SK-N-SH treated with all-trans-retinoic acid at 6 μM for 48 hours (cell line): ENCODE measurements at regions not wholly inside any gene's neighbourhood (a gene's known extent, or its start where the extent isn't known, plus 50 kb on each side); places are given as distances from the start of the nearest gene placed in this dataset.

Source experiments
- ATAC-seq: fragments of 200-7000 bp; cut with Tn5 transposase; 3 replicates; pipeline ENCODE4 v1.9.1; 2020; ENCODE audit warnings: mild to moderate bottlenecking, moderate library complexity
- ARNTL ChIP-seq: fragments of 450-650 bp; formaldehyde crosslinking; IDR thresholded peaks from 2 replicates; pipeline ENCODE4 v1.5.0; 2020; ENCODE audit warnings: low read depth, mild to moderate bottlenecking, moderate library complexity, borderline replicate concordance
- BACH2 ChIP-seq: fragments of 250-450 bp; sonication (Bioruptor Pico); IDR thresholded peaks from 2 replicates; pipeline ENCODE4 v1.9.0; 2021; ENCODE audit warnings: mild to moderate bottlenecking, borderline replicate concordance
- CREB5 ChIP-seq: fragments of 250-450 bp; sonication (Bioruptor Pico); IDR thresholded peaks from 2 replicates; pipeline ENCODE4 v1.5.1; 2020; ENCODE audit warnings: low read depth, mild to moderate bottlenecking, moderate library complexity
- CSDC2 ChIP-seq: fragments of 250-450 bp; sonication (Bioruptor Pico); IDR thresholded peaks from 2 replicates; pipeline ENCODE4 v1.5.0; 2020; ENCODE audit warnings: mild to moderate bottlenecking, moderate library complexity
- ESRRG ChIP-seq: fragments of 250-450 bp; sonication (Bioruptor Pico); IDR thresholded peaks from 2 replicates; pipeline ENCODE4 v1.6.1; 2021; ENCODE audit warnings: mild to moderate bottlenecking
- GLIS3 ChIP-seq: fragments of 250-450 bp; sonication (Bioruptor Pico); IDR thresholded peaks from 2 replicates; pipeline ENCODE4 v1.5.0; 2020; ENCODE audit warnings: mild to moderate bottlenecking, moderate library complexity
- ISL1 ChIP-seq: fragments of 250-450 bp; sonication (Bioruptor Pico); IDR thresholded peaks from 2 replicates; pipeline ENCODE4 v2.1.2; 2022; ENCODE audit warnings: mild to moderate bottlenecking, moderate library complexity
- OSR1 ChIP-seq: fragments of 250-450 bp; sonication (Bioruptor Pico); IDR thresholded peaks from 2 replicates; pipeline ENCODE4 v1.8.0; 2022; ENCODE audit warnings: moderate library complexity, mild to moderate bottlenecking, inconsistent platforms
- PPARA ChIP-seq: fragments of 250-450 bp; sonication (Bioruptor Pico); IDR thresholded peaks from 2 replicates; pipeline ENCODE4 v1.5.0; 2020; ENCODE audit warnings: mild to moderate bottlenecking, borderline replicate concordance
- RARB ChIP-seq: fragments of 250-450 bp; sonication (Bioruptor Pico); IDR thresholded peaks from 2 replicates; pipeline ENCODE4 v1.8.0; 2021; ENCODE audit warnings: mild to moderate bottlenecking, moderate library complexity
- SNAI2 ChIP-seq: fragments of 250-450 bp; sonication (Bioruptor Pico); IDR thresholded peaks from 2 replicates; pipeline ENCODE4 v1.5.0; 2020; ENCODE audit warnings: mild to moderate bottlenecking, moderate library complexity
- TCF4 ChIP-seq: fragments of 250-450 bp; sonication (Bioruptor Pico); IDR thresholded peaks from 2 replicates; pipeline ENCODE4 v1.8.0; 2021; ENCODE audit warnings: mild to moderate bottlenecking, moderate library complexity, borderline replicate concordance
- TOX ChIP-seq: fragments of 250-450 bp; sonication (Bioruptor Pico); IDR thresholded peaks from 2 replicates; pipeline ENCODE4 v1.8.0; 2021; ENCODE audit warnings: mild to moderate bottlenecking, moderate library complexity, borderline replicate concordance
- ZC3H10 ChIP-seq: fragments of 250-450 bp; sonication (Bioruptor Pico); IDR thresholded peaks from 2 replicates; pipeline ENCODE4 v1.5.1; 2021; ENCODE audit warnings: mild to moderate bottlenecking, moderate library complexity
- ZFP3 ChIP-seq: fragments of 250-450 bp; sonication (Bioruptor Pico); IDR thresholded peaks from 2 replicates; pipeline ENCODE4 v1.5.0; 2020; ENCODE audit warnings: mild to moderate bottlenecking, moderate library complexity
- ZFP30 ChIP-seq: fragments of 450-650 bp; formaldehyde crosslinking; IDR thresholded peaks from 2 replicates; pipeline ENCODE4 v1.5.0; 2022; ENCODE audit warnings: mild to moderate bottlenecking, moderate library complexity
- ZNF70 ChIP-seq: fragments of 450-650 bp; formaldehyde crosslinking; IDR thresholded peaks from 2 replicates; pipeline ENCODE4 v1.5.0; 2020; ENCODE audit warnings: mild to moderate bottlenecking, moderate library complexity
- ZNF8 ChIP-seq: fragments of 450-650 bp; formaldehyde crosslinking; IDR thresholded peaks from 2 replicates; pipeline ENCODE4 v1.5.0; 2020; ENCODE audit warnings: mild to moderate bottlenecking, moderate library complexity
- TF ChIP-seq, protein P1 (sequence below): fragments of 250-450 bp; sonication (Bioruptor Pico); IDR thresholded peaks from 2 replicates; pipeline ENCODE4 v1.8.0; 2021; ENCODE audit warnings: low read depth, mild to moderate bottlenecking, moderate library complexity, borderline replicate concordance
- TF ChIP-seq, protein P2 (sequence below): fragments of 250-450 bp; sonication (Bioruptor Pico); IDR thresholded peaks from 2 replicates; pipeline ENCODE4 v1.5.1; 2021; ENCODE audit warnings: mild to moderate bottlenecking, moderate library complexity
- TF ChIP-seq, protein P3 (sequence below): fragments of 250-450 bp; sonication (Bioruptor Pico); IDR thresholded peaks from 2 replicates; pipeline ENCODE4 v1.8.0; 2020; ENCODE audit warnings: mild to moderate bottlenecking, moderate library complexity, borderline replicate concordance
- TF ChIP-seq, protein P4 (sequence below): fragments of 250-450 bp; sonication (Bioruptor Pico); IDR thresholded peaks from 2 replicates; pipeline ENCODE4 v1.5.0; 2020; ENCODE audit warnings: mild to moderate bottlenecking, moderate library complexity

GRCh38 chr3:124557-125179, 71.9 kb upstream of the CHL1 start:
- no peak for ATAC-seq
- TF ChIP-seq ARNTL (CRISPR knock-in tag) (no peak), GLIS3 (CRISPR knock-in tag) (no peak), ESRRG (no peak), TOX (CRISPR knock-in tag) (no peak), SNAI2 (CRISPR knock-in tag) (no peak), ISL1 (CRISPR knock-in tag) (no peak), BACH2 (CRISPR knock-in tag) (no peak), ZFP30 (CRISPR knock-in tag) (no peak), PPARA (CRISPR knock-in tag) (no peak), ZNF70 (CRISPR knock-in tag) (no peak), ZNF8 (no peak), ZFP3 (CRISPR knock-in tag) (no peak), ZC3H10 (CRISPR knock-in tag) (no peak), CSDC2 (CRISPR knock-in tag) (no peak), OSR1 (CRISPR knock-in tag) (no peak), RARB (CRISPR knock-in tag) (no peak)
- TF ChIP-seq, protein P1, sequence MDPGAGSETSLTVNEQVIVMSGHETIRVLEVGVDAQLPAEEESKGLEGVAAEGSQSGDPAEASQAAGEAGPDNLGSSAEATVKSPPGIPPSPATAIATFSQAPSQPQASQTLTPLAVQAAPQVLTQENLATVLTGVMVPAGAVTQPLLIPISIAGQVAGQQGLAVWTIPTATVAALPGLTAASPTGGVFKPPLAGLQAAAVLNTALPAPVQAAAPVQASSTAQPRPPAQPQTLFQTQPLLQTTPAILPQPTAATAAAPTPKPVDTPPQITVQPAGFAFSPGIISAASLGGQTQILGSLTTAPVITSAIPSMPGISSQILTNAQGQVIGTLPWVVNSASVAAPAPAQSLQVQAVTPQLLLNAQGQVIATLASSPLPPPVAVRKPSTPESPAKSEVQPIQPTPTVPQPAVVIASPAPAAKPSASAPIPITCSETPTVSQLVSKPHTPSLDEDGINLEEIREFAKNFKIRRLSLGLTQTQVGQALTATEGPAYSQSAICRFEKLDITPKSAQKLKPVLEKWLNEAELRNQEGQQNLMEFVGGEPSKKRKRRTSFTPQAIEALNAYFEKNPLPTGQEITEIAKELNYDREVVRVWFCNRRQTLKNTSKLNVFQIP (CRISPR knock-in tag) = no peak
- TF ChIP-seq, protein P2, sequence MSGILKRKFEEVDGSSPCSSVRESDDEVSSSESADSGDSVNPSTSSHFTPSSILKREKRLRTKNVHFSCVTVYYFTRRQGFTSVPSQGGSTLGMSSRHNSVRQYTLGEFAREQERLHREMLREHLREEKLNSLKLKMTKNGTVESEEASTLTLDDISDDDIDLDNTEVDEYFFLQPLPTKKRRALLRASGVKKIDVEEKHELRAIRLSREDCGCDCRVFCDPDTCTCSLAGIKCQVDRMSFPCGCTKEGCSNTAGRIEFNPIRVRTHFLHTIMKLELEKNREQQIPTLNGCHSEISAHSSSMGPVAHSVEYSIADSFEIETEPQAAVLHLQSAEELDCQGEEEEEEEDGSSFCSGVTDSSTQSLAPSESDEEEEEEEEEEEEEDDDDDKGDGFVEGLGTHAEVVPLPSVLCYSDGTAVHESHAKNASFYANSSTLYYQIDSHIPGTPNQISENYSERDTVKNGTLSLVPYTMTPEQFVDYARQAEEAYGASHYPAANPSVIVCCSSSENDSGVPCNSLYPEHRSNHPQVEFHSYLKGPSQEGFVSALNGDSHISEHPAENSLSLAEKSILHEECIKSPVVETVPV = no peak
- TF ChIP-seq, protein P3, sequence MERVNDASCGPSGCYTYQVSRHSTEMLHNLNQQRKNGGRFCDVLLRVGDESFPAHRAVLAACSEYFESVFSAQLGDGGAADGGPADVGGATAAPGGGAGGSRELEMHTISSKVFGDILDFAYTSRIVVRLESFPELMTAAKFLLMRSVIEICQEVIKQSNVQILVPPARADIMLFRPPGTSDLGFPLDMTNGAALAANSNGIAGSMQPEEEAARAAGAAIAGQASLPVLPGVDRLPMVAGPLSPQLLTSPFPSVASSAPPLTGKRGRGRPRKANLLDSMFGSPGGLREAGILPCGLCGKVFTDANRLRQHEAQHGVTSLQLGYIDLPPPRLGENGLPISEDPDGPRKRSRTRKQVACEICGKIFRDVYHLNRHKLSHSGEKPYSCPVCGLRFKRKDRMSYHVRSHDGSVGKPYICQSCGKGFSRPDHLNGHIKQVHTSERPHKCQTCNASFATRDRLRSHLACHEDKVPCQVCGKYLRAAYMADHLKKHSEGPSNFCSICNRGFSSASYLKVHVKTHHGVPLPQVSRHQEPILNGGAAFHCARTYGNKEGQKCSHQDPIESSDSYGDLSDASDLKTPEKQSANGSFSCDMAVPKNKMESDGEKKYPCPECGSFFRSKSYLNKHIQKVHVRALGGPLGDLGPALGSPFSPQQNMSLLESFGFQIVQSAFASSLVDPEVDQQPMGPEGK (CRISPR knock-in tag) = no peak

DNA sequence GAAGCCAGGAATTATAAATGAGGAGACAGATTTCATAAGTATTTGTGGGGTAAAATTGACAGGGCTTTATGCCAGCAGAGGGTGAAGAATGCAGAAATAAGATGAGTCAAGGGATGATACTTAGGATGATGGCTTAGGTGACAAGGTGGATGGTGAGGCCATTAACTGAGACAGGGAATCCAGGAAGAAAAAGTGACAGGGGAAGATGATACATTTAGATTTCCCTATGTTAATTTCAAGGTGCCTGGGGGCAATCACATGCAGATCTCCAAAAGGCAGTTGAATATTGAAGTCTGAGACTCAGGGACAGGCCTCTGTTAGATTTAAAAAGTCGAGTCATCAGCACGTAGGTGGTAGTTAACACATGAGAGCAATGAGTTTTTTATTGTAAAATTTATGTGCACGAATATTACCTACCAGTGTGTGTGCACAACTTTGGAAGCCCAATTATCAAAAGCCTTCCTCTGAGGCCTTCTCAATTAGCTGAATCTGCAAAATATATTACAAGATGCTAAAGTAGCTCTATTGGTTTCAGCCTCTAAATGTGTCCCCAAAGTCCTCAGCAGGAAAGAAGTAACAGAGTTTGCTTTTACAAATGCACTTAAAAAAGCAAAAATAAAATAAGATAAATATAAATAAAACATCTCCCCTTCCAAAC, 67.9 kb upstream of the CHL1 start:
- ATAC-seq = no peak
- TF ChIP-seq, protein P3 (CRISPR knock-in tag) = no peak
- TF ChIP-seq, protein P1 (CRISPR knock-in tag) = no peak
- TF ChIP-seq ZNF70 (CRISPR knock-in tag) (no peak), SNAI2 (CRISPR knock-in tag) (no peak), TCF4 (CRISPR knock-in tag) (no peak), RARB (CRISPR knock-in tag) (no peak), PPARA (CRISPR knock-in tag) (no peak), CREB5 (CRISPR knock-in tag) (no peak), ESRRG (no peak), ISL1 (CRISPR knock-in tag) (no peak), OSR1 (CRISPR knock-in tag) (no peak), CSDC2 (CRISPR knock-in tag) (no peak)
- TF ChIP-seq, protein P4, sequence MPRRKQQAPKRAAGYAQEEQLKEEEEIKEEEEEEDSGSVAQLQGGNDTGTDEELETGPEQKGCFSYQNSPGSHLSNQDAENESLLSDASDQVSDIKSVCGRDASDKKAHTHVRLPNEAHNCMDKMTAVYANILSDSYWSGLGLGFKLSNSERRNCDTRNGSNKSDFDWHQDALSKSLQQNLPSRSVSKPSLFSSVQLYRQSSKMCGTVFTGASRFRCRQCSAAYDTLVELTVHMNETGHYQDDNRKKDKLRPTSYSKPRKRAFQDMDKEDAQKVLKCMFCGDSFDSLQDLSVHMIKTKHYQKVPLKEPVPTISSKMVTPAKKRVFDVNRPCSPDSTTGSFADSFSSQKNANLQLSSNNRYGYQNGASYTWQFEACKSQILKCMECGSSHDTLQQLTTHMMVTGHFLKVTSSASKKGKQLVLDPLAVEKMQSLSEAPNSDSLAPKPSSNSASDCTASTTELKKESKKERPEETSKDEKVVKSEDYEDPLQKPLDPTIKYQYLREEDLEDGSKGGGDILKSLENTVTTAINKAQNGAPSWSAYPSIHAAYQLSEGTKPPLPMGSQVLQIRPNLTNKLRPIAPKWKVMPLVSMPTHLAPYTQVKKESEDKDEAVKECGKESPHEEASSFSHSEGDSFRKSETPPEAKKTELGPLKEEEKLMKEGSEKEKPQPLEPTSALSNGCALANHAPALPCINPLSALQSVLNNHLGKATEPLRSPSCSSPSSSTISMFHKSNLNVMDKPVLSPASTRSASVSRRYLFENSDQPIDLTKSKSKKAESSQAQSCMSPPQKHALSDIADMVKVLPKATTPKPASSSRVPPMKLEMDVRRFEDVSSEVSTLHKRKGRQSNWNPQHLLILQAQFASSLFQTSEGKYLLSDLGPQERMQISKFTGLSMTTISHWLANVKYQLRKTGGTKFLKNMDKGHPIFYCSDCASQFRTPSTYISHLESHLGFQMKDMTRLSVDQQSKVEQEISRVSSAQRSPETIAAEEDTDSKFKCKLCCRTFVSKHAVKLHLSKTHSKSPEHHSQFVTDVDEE (CRISPR knock-in tag) = no peak
- TF ChIP-seq, all 23 proteins: peak for 0
